Peyer's patch (tissue), 4 donors: ENCODE measurements at regions not wholly inside any gene's neighbourhood (a gene's known extent, or its start where the extent isn't known, plus 50 kb on each side); places are given as distances from the start of the nearest gene placed in this dataset.

Experiments
- DNase-seq, 3 donors: peaks; one replicate each; pipeline ENCODE4 v3.0.0-alpha.2; 2017 to 2019
- H3K27ac ChIP-seq, 4 donors: fragments of 200-600 bp; sonication (generic); one replicate each; pipeline ENCODE4 v1.5.1; 2016 to 2019
- H3K27me3 ChIP-seq, 2 donors: fragments of 200-600 bp; sonication (generic); one replicate each; pipeline ENCODE4 v1.5.1; 2019
- H3K36me3 ChIP-seq, 3 donors: fragments of 200-600 bp; sonication (generic); one replicate each; pipeline ENCODE4 v1.5.1; 2016 to 2019
- H3K4me1 ChIP-seq, 4 donors: fragments of 200-600 bp; sonication (generic); one replicate each; pipeline ENCODE4 v1.5.1; 2016 to 2019
- H3K4me3 ChIP-seq, 4 donors: fragments of 200-600 bp; sonication (generic); 1 replicate in 3 of 4; 2 replicates in 1 of 4; pipeline ENCODE4 v1.5.1; 2016 to 2019; ENCODE audit warnings: mild to moderate bottlenecking in 1 of 4
- H3K9me3 ChIP-seq, 4 donors: fragments of 200-600 bp; sonication (generic); one replicate each; pipeline ENCODE4 v1.5.1; 2016 to 2019; ENCODE audit warnings: mild to moderate bottlenecking in 1 of 4
- POLR2A ChIP-seq, 2 donors: fragments of 450-650 bp; IDR thresholded peaks; one replicate each; pipeline ENCODE4 v1.5.1; 2017; ENCODE audit warnings: antibody characterized with exemption in 2 of 2, mild to moderate bottlenecking in 2 of 2, moderate library complexity in 2 of 2
- TF ChIP-seq, protein P1 (sequence below), 6 experiments: fragments of 450-650 bp in 4 of 6; fragments of 200-600 bp in 2 of 6; sonication (generic) in 1 of 6; IDR thresholded peaks; one replicate each; pipeline ENCODE4 v1.5.1; 2017 to 2019; ENCODE audit warnings: antibody characterized with exemption in 6 of 6, mild to moderate bottlenecking in 3 of 6, moderate library complexity in 1 of 6

- Histone ChIP-seq H3K9me3 (no peaks in the 10 kb centered on the region), H3K4me3 (no peak overlapping the region), H3K27ac (no peak overlapping the region), H3K36me3 (no peaks in the 10 kb centered on the region), H3K27me3 (no peaks in the 10 kb centered on the region), H3K4me1 (no peaks in the 10 kb centered on the region)
- TF ChIP-seq, protein P1, sequence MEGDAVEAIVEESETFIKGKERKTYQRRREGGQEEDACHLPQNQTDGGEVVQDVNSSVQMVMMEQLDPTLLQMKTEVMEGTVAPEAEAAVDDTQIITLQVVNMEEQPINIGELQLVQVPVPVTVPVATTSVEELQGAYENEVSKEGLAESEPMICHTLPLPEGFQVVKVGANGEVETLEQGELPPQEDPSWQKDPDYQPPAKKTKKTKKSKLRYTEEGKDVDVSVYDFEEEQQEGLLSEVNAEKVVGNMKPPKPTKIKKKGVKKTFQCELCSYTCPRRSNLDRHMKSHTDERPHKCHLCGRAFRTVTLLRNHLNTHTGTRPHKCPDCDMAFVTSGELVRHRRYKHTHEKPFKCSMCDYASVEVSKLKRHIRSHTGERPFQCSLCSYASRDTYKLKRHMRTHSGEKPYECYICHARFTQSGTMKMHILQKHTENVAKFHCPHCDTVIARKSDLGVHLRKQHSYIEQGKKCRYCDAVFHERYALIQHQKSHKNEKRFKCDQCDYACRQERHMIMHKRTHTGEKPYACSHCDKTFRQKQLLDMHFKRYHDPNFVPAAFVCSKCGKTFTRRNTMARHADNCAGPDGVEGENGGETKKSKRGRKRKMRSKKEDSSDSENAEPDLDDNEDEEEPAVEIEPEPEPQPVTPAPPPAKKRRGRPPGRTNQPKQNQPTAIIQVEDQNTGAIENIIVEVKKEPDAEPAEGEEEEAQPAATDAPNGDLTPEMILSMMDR (IDR thresholded peaks at IDR 0.05), result no peak
- TF ChIP-seq POLR2A (IDR thresholded peaks at IDR 0.05), result no peak
- no peak for DNase-seq
These were observed 51.7 kb upstream of the SATB2 start for GRCh38 chr2:199509403-199509802.
